AG20443 (cell line): ENCODE measurements at regions not wholly inside any gene's neighbourhood (a gene's known extent, or its start where the extent isn't known, plus 50 kb on each side); places are given as distances from the start of the nearest gene placed in this dataset.
A peak's percentile ranks its signal among the peaks of the same experiment; 100 is the strongest.
"Not testable (repeated sequence)": the region's sequence is repeated elsewhere in the genome, so short reads cannot be mapped to it uniquely, and the experiment has no call there.

ENCODE experiments used
- DNase-seq: peaks from one replicate; pipeline ENCODE4 v3.0.0; 2012; ENCODE audit warnings: low spot score, mixed read lengths

DNA sequence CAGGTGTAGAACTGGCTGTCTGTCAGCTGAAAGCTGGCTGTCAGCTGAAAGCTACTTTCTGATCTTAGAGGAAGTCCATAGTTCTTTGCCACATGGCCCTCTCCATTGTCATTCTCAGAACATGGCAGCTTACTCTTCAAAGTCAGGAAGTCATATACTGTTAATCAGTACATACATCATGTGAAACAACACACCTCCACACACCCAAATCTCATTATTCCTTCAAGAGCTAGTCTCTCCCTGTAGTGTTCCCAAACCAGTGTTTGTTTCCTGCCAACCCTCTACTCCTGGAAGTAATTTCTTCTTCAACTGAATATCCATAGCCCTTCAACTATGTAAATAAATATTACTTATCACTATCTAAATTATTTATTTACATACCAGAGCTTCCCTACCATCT lies 58.9 kb downstream of the OR5AK2 start:
- DNase-seq: no peak

DNA sequence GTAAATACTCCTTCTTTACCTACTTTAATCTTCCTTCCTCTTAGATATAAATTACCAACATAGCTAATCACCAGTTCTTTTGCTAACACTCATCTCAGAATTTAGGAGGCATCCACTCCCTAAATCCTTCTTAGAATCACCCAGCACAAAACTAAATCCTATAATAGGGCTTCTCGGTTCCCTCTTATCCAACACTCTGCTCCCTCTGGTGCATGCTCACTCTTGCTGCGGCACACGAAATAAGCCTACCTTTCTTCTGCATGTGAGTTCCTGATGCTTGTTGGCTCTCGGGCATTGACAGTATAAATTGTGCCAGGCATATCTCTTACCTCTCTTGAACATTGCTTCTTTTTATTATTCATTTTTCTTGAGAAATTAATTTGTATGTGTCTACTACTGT lies 61.0 kb downstream of the OR5AK2 start:
- no peak for DNase-seq

DNA sequence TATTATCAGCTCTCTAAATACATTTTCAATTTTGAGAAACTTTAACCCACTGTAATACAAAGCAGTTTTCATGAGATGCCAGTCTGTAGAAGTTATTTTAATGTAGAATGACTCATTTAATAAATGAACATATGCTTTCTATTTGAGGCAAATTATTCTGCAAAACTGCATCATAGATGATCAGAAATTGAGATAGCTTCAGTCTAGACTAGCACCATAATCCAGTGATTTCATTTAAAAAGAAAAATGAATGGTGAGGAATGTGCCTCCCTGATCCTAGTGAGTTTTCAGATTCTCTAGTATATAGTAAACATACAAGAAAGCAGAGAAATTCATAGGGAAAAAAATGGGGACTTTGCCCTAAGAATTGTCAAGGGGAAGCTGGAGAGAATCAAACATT lies 66.1 kb downstream of the OR5AK2 start:
- DNase-seq: no peak

DNA sequence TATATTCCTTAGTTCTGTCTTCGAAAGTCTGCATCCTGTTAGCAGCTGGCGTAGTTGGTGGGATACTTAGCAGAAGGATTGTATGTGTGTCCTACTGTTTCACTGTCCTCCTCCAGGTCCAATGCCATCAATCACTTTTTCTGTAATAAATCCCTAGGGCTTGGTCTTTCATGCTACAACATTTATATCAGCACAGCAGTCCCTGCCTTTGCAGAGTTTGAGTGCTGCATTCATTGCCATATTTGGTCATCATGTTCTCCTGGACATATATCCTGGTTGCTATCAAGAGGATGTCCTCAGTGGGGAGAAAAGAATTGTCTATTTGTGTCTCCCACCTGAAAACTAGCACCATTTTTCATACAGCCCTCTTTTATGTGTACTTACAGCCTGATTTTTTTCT lies 67.0 kb downstream of the OR5AK2 start:
- no peak for DNase-seq

DNA sequence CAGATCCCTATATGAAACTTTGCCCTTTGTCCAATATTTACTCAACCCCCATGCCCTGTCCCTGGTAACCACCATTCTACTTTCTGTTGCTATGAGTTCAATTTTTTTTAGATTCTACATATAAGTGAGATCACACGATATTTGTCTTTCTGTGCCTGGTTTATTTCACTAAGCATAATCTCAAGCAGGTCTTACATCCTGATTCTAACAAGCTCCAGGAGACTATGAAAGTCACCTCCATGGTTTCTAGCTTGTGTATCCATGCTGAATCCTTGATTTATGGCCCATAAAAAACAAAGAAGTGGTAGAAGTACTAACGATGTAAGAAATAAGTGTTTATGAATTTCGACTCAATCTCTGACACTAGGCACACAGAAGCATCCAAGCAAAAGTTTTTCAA lies 68.0 kb downstream of the OR5AK2 start:
- DNase-seq: no peak

DNA sequence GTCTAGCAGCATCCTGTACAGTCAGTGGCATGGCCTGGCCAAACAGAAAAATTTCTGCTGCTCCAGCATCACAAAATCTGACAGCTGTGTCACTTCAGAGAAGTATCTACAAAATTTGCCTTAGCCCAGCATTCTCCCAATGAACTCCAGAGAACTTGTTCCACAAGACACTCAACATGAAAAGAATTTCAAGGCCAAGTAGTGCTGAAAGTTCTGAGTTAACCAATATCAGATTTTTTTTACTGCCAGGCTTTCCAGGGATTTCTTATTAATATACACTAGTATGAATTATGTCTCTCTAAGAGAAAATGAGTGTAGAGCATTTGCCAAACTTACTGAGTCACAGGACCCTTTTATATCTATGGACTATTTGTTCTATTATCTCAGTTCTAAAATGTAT lies 68.8 kb downstream of the OR5AK2 start:
- no peak for DNase-seq

DNA sequence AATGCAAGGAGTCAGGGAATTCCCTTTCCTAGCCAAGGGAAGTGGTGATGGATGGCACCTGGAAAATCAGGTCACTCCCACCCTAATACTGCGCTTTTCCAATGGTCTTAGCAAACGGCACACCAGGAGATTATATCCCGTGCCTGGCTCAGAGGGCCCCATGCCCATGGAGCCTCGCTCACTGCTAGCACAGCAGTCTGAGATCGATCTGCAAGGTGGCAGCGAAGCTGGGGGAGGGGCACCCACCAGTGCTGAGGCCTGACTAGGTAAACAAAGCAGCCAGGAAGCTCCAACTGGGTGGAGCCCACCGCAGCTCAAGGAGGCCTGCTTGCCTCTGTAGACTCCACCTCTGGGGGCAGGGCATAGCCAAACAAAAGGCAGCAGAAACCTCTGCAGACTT lies 74.2 kb downstream of the OR5AK2 start:
- not testable (repeated sequence) for DNase-seq

DNA sequence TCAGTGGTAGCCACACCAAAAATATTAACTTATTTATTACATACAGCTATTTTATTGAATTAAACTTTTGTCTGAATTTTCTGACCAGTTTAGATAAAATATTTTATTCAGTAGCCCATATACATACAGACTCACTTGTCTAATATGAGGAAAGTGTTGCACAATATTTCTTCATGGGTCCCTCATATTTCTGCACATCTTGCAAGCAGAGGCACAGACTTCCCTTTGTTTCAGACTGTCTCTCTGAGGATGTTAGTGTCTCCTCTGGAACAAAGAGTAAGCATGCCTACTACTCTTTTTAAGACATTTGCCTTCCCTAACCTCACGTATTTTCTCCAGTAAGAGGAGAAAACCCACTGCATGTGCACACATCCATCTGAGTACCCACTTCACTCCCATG lies 81.2 kb downstream of the OR5AK2 start:
- DNase-seq: no peak

DNA sequence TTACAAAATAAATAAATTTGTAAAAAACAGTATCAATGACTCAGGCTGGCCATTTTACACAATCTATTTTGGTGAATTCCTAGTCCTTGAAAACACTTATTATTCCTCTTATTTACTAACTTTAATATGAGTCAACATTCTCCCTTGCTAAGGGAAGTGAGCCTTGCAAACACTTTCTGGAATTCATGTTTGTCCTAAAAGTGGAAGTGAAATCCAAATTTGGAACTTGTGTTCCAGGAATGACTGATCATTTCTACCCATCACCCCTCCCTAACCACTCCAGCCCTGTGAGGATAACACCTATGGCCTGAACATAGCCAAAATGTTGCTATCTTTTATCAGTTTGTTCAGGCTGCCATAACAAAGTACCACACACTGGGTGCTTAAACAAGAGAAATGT lies 83.1 kb downstream of the OR5AK2 start:
- peak; percentile 41 for DNase-seq

DNA sequence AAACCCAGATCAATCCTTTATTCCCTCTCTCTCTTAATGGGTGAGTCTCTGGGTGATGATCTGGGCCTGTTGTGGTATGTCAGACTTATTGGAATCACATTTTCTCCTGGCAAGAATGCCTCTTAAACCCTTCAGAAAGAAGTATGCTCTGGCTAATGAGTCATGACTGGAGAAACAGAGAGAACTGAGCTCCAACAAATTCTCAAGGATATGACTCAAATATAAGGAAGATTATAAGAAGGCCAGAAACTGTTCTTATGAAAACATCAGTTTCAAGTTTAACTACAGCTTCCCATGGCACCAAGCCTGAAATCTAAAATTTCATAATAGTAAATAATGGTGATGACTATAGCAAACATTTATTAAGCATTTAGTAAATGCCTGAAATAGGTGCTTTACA lies 83.9 kb downstream of the OR5AK2 start:
- peak; percentile 86 for DNase-seq

DNA sequence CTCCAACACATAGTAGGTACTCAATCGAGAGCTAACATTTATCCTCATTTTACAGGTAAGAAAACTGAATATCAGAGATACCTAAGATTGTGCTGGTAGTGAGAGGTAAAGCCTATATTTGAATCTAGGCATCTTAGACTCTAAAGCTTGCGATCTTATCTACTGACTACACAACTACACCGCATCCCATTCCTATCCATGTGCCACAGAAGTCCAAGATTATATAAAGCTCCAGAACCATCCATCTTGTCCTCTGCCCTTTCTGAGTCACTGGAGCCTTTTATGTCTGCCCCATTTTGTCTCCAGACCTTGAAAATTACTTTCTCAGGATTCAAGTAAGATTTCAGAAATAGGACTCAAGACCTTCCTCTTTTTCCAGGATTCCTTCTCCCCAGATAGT lies 84.4 kb downstream of the OR5AK2 start:
- peak; percentile 9 for DNase-seq

DNA sequence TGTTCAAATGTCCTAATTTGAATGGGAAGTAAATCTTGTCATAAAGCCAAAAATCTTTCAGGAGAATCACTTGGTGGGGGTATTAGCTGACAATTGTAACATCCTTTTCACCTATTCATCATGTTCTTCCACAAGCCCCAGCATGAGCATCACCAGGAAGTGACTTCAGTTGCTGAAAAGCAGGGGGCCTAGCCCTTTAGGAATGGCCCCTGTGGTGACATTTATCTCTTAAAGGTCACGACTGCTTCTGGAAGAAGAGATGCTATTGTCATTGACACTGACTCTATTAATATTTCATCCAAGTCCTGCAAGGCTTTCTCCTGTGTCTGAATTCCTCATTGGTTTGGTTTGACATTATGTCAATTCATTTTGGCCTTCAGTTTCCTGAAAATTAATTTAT lies 92.6 kb downstream of the OR5AK2 start:
- DNase-seq: no peak

DNA sequence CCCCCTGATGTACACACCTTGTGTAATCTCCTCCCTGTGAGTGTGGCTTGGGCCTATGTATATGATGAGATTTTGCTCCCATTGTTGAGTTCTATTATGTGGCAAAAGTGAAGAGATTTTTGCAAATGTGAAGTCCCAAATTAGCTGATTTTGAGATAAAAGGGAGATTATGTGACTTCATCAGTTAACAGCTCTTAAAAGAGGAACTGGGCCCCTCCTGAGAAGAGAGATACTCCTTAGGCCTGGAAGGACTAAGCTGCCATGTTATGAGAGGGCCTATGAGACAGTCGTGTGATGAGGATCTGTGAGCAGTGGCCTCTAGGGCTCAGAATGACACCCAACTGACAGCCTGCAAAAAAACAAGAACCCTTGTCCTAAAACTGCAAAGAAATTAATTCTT lies 93.4 kb downstream of the OR5AK2 start:
- DNase-seq: no peak

DNA sequence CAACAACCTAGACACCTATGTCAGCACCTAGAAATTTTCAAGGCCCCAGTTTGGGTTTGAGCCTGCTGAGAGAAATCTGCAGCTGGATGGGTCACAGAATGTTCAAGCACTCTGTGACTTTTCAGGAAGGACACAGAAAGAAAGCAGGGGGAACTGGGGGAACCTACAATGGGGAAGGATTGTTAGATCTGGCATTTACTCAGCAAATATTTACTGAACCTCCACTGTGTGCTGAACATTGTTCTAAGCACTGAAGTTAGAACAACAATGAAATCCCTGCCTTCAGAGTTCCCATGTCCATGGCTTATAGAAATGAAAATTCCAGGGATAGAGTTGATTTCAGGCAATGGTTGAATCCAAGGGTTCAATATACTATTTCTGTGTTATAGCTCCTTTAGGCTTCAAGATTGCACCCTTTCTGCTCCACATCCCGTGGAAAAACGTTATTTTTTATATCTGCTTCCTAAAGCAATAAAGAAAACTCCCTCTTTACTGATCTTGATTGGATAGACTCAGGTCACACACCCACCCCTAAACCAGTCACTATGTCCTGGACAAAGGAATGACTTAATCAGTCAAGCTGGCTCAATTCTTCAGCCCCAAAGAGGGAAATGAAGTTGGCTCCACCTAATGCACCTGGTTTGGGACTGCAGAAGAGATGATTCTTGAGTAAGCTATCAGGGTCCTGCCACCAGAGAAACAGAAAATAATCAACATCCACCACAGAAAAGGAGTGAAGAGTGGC lies 95.1 kb downstream of the OR5AK2 start:
- no peak for DNase-seq

DNA sequence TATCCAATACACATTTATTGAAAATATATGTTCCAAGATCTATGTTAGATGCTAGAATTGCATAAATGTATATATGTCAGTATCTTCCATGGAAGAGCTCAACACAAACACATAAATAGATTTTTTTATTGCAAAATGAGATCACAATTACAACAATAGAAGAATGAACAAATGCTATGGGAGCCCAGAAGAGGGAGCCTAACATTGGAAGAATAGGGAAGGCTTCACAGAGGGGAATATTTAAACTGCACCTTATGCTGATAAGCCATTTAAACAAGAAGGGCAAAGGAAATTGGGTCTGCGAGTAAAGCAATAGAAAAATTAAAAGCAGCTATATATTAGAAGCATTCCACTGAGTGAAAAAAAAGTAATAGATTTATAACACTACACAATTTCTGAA lies 96.1 kb upstream of the LRRC55 start:
- no peak for DNase-seq

DNA sequence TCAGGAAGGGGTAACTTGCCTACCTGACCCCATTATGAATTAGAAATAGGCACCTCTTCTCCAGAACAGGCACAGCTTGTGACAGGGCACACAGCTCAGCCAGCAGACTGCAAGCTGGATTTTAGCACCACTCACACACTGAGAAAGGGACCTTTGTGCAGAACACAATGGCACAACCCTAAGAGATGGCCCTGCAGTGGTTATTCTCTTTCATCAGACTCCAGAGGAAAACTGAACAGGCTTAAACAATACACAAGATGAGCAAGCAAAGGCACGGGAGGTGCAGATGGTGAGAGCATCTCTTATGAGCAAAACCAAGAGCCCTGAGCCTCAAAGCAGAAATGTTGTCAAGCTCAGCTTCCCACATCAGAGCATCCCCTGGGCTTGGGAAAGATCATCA lies 93.8 kb upstream of the LRRC55 start:
- no peak for DNase-seq

DNA sequence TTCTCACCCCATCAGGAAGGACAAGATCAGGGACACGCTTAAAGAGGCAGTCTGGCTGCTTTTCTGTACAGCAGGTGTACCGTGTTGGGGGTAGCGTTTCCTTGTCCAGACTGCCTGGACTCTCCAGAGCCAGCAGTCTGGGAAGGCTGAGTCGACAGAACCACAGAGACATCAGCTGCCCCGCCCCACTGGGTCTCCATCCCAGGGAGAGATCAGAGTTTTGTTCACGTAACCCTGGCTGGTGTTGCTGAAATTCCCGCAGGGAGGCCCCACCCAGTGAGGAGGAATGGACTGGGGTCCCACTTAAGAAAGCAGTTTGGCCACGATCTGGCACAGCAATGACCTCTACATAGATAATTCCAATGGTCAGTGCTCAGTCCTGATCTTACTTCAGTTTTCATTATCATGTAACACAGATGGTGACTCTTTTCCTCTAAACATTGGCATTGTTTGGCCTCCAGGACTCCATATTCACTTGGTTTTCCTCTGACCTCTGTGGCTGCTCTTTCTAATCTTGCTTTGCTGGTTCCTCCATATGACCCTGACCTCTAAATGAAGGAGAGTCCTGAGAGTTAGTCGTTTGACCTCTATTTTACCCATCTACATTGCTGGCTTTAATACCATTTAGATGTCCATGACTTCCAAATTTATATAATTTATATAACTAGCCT lies 89.6 kb upstream of the LRRC55 start:
- DNase-seq: no peak

DNA sequence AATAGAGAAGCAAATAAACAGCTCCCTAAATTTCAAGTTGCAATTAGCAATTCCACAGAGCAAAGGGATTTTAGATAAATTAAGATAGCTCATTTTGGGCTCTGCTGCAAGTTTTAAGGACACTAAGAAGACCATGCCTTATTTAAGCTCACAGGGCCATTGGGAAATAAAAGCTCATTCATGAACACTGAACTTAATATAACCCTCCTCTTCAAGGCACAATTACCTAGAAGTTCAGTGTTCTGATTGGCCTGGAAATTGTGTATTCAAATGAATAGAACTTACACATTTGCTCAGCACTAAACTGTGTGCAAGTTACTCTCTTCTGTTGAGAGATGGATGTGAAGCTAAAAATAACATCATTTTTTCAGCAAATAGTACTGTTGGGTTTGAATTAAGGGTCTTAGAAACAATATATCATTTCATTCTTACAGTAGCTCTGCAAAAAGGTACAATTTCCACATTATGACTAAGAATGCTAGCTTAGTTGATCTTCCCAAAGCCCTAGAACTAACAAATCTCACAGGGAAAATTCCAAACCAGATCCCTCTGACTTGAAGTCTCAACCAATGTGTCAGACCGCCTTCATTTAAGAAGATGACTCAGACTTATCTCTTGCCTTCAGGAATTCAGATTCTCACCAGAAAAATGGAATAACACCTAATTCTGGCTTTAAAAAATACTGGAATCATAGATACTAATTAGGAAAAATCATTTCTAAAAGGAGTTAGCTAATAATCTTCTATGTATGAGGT lies 87.4 kb upstream of the LRRC55 start:
- peak; percentile 11 for DNase-seq

DNA sequence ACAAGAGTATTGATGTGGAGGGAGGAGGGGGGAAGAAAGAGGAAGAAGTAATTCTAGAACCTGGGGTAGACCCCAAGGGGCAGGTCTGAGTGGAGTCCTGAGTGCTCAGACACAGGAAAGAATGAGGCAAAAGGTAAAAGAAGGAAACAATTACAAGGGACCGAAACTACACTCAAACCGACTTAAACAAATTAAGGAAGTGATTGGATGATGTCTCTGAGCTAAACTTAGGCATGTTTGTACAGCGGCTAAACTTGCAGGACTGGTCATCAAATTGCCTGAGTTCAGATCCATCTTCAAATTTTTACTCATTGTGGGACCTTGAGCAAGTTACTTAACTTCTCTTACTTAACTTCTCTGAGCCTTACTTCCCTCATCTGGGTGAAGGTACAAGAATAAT lies 86.3 kb upstream of the LRRC55 start:
- no peak for DNase-seq

DNA sequence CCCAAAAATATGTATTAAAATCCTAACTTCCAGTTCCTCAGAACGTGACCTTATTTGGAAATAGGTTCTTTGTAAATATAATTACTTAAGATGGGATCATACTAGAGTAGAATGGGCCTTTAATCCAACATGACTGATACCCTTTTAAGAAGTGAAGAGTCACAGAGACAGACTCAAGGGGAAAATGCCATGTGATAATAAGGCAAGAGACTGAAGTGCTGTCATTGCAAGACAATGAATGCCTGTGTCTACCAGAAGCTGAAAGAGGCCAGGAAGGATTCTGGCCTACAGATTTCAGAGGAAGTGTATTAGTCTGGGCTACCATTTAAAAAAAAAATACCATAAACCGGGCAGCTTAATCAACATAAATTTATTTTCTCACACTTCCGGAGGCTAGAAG lies 85.9 kb upstream of the LRRC55 start:
- no peak for DNase-seq

DNA sequence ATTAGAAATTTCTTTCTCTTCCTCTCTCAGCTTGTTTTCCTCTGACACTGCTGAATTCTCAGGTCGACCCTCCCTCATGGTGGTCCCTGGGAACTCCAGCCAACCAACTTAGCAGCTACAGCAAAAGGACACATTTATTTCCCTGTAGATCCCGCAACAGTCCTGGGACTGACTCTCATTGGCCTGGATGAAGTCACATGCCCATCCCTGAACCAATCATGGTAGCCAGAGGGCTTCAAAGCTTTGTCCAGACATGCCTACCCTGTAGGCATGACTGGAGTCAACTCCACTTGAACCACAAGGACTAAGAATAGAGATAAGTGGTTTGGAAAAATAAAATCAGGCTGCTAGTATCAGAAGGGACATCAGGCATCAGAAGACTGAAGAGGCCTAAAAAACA lies 84.6 kb upstream of the LRRC55 start:
- DNase-seq: no peak

DNA sequence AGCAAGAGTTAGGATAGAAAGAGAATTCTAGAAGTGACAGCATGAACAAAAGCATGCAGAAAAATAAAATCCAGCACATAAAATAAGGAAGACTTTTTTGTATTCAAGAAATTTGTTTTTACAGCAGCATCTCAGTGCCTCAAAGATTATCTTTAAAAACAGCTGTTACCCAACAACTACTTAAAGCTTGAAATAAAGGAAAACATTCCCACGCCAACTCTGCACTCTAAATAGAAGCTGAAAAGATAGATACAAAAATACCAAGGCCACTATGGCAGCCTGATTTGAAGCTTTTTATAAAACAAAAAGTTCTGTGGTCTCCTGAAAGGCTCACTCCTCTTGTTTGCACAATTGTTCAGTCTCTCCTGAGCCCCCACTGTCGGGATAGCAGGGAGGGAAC lies 83.6 kb upstream of the LRRC55 start:
- no peak for DNase-seq

DNA sequence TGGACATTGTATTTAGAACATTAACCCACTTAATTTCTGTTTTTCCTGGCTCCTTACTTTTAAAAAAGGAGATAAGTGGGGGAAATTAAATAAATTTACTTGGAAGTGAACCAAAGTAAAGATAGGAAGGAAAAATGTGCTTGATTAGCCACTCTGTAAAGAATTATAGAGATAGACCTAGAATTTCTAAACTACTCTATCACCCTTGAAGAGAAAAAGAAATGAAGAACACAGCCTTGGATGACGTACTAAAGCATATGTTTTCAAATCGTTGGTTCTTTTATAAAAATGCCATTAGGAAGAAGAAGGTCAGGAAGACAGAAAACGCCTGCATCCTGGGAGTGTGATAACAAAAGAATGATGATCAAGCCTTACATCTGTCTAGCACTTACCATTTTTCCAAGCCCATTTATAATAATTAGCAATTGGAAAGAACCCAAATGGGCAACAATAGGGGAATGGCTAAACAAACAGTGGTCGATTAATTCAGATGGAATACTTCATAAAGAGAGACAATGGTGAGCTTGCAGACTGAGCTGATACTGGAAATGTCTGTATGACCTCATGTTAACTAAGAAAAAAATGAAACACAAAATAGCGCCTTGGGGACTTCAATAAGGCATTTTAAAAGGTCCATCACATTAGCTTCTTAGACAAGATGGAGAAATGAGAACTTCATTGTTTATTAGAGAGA lies 81.0 kb upstream of the LRRC55 start:
- no peak for DNase-seq
